GM06990 (cell line): ENCODE measurements at regions not wholly inside any gene's neighbourhood (a gene's known extent, or its start where the extent isn't known, plus 50 kb on each side); places are given as distances from the start of the nearest gene placed in this dataset.

Experiments used
- DNase-seq: peaks from one replicate; pipeline ENCODE4 v3.0.0-alpha.2; 2011; ENCODE audit not compliant: insufficient read length; ENCODE audit errors: extremely low read depth
- H3K27me3 ChIP-seq: replicated peaks from 2 replicates; pipeline ENCODE4 v1.6.0; 2011; ENCODE audit warnings: low read length; ENCODE audit not compliant: control insufficient read depth, insufficient read depth
- H3K36me3 ChIP-seq: 2 replicates; pipeline ENCODE4 v1.5.1; 2011; ENCODE audit warnings: low read length; ENCODE audit not compliant: control insufficient read depth, insufficient read depth
- H3K4me3 ChIP-seq: replicated peaks from 2 replicates; pipeline ENCODE4 v1.5.1; 2011; ENCODE audit warnings: low read depth, mild to moderate bottlenecking, control low read depth, low read length
- TF ChIP-seq, protein P1 (sequence below): IDR thresholded peaks from 2 replicates; pipeline ENCODE4 v1.5.1; 2011; ENCODE audit warnings: low read length, control low read depth, mild to moderate bottlenecking, inconsistent platforms; ENCODE audit not compliant: insufficient read depth, poor library complexity, severe bottlenecking

GRCh38 chr9:79781263-79781662 is 209.5 kb downstream of the TLE4 start:
- H3K36me3 ChIP-seq, result no peaks in the 10 kb centered on the region
- DNase-seq, result no peak
- no peak overlapping the region for H3K4me3 ChIP-seq
- H3K27me3 ChIP-seq, result no peaks in the 10 kb centered on the region
- TF ChIP-seq, protein P1, sequence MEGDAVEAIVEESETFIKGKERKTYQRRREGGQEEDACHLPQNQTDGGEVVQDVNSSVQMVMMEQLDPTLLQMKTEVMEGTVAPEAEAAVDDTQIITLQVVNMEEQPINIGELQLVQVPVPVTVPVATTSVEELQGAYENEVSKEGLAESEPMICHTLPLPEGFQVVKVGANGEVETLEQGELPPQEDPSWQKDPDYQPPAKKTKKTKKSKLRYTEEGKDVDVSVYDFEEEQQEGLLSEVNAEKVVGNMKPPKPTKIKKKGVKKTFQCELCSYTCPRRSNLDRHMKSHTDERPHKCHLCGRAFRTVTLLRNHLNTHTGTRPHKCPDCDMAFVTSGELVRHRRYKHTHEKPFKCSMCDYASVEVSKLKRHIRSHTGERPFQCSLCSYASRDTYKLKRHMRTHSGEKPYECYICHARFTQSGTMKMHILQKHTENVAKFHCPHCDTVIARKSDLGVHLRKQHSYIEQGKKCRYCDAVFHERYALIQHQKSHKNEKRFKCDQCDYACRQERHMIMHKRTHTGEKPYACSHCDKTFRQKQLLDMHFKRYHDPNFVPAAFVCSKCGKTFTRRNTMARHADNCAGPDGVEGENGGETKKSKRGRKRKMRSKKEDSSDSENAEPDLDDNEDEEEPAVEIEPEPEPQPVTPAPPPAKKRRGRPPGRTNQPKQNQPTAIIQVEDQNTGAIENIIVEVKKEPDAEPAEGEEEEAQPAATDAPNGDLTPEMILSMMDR, result no peak

DNA sequence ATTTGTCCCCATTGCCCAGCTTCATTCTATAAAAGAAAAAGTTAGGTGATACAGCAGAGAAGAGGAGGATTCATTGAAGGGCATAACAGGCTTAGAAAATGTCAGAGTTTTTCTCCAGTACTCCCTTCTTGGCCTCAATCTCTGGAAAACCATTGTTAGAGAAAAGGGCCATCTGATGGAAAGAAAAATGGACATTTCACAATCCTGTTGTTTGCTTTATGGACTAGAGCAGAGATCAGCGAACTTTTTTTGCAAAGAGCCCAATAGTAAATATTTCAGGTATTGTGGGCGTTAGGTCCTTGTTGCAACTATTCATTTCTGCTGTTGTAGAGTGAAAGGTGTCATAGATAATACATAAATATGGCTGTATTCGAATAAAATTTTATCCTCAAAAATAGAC is 208.8 kb downstream of the TLE4 start:
- Histone ChIP-seq H3K27me3 (no peaks in the 10 kb centered on the region), H3K36me3 (no peaks in the 10 kb centered on the region), H3K4me3 (no peak overlapping the region)
- no peak for DNase-seq
- TF ChIP-seq, protein P1, result no peak

DNA sequence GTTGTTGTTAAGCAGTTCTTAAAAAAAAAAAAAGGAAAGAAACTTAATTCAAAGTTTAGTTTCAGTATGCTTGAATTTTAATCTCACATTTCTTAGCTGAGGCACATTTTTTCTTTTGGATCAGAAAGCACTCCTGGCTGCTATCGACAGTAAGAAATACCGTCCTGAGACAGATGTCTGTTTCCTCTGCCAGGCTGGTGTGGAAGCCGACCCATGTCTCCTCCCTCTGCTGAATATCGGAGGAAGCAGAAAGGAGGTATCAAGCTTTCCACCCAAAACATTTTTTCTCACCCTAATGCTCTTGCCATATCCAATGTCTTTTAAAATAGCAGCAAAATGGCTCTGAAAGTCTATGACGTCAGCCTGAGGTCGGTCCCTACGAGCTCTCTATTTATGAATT is 208.1 kb downstream of the TLE4 start:
- Histone ChIP-seq H3K27me3 (no peaks in the 10 kb centered on the region), H3K36me3 (no peaks in the 10 kb centered on the region), H3K4me3 (no peak overlapping the region)
- TF ChIP-seq, protein P1, result no peak
- no peak for DNase-seq

GRCh38 chr9:79778581-79778980 is 206.8 kb downstream of the TLE4 start:
- Histone ChIP-seq H3K27me3 (no peaks in the 10 kb centered on the region), H3K36me3 (no peaks in the 10 kb centered on the region), H3K4me3 (no peak overlapping the region)
- DNase-seq, result no peak
- TF ChIP-seq, protein P1, result no peak

DNA sequence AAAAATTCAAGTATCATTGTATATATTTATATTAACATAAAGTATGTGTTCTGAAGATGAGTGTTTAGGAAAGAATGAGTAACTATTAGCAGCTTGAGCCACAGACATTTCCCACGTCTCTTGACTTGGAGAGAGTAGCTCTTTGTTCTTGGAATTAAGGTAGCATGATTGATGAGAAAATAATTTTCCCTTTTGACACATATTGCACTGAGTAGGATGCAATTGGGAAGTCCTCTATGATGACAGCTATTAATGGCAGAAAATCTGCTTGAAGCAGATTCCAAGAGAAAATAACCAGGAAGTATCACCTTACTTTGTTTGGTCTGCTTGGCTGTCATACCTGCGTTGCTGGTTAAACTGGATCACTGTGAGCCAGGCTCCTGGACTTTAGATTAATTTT is 204.8 kb downstream of the TLE4 start:
- no peak overlapping the region for H3K4me3 ChIP-seq
- no peaks in the 10 kb centered on the region for H3K36me3 ChIP-seq
- no peaks in the 10 kb centered on the region for H3K27me3 ChIP-seq
- TF ChIP-seq, protein P1, result no peak
- no peak for DNase-seq
